Bronchial epithelial cell (primary cell): ENCODE measurements at regions not wholly inside any gene's neighbourhood (a gene's known extent, or its start where the extent isn't known, plus 50 kb on each side); places are given as distances from the start of the nearest gene placed in this dataset.
"Not testable (repeated sequence)": the region's sequence is repeated elsewhere in the genome, so short reads cannot be mapped to it uniquely, and the experiment has no call there.

ENCODE experiments used
- DNase-seq: peaks from one replicate; pipeline ENCODE4 v3.0.0-alpha.2; 2010; ENCODE audit warnings: low read depth
- FAIRE-seq: peaks from 2 replicates; lab custom pipeline; 2011; peaks lifted over from hg19 to GRCh38; lab: Jason Lieb, UNC
- H3K27me3 ChIP-seq: 2 replicates; pipeline ENCODE4 v1.5.1; 2011; ENCODE audit warnings: low read length; ENCODE audit not compliant: control insufficient read depth, insufficient read depth
- H3K36me3 ChIP-seq: 2 replicates; pipeline ENCODE4 v1.5.1; 2011; ENCODE audit warnings: low read length; ENCODE audit not compliant: control insufficient read depth, insufficient read depth
- H3K4me3 ChIP-seq: 2 replicates; pipeline ENCODE4 v1.5.1; 2011; ENCODE audit warnings: mild to moderate bottlenecking, low read depth, low read length, control low read depth
- CTCF ChIP-seq: IDR thresholded peaks from 2 replicates; pipeline ENCODE4 v1.5.1; 2011; ENCODE audit warnings: mild to moderate bottlenecking, moderate library complexity, low read length, control low read depth, inconsistent platforms; ENCODE audit not compliant: insufficient read depth, severe bottlenecking

- Histone ChIP-seq H3K27me3 (no peaks in the 10 kb centered on the region), H3K36me3 (no peaks in the 10 kb centered on the region), H3K4me3 (no peak overlapping the region)
- TF ChIP-seq CTCF = no peak
- no peak for FAIRE-seq
- no peak for DNase-seq
Observed at GRCh38 chr2:39989888-39990287, 210.8 kb upstream of the THUMPD2 start.

- FAIRE-seq = no peak
Observed at GRCh38 chr2:39981883-39982311, 202.8 kb upstream of the THUMPD2 start.

GRCh38 chr2:39975476-39976020, 196.5 kb upstream of the THUMPD2 start:
- no peak for TF ChIP-seq CTCF
- no peak for DNase-seq
- no peaks in the 10 kb centered on the region for H3K27me3 ChIP-seq
- H3K36me3 ChIP-seq = no peaks in the 10 kb centered on the region
- FAIRE-seq = no peak
- no peak overlapping the region for H3K4me3 ChIP-seq

More at GRCh38 chr2:39981883-39982311, 202.8 kb upstream of the THUMPD2 start:
- no peak for TF ChIP-seq CTCF
- no peak for DNase-seq
- Histone ChIP-seq H3K27me3 (no peaks in the 10 kb centered on the region), H3K36me3 (no peaks in the 10 kb centered on the region), H3K4me3 (no peak overlapping the region)

GRCh38 chr2:39968037-39968436, 189.0 kb upstream of the THUMPD2 start:
- FAIRE-seq = no peak
- no peak overlapping the region for H3K4me3 ChIP-seq
- H3K36me3 ChIP-seq = no peaks in the 10 kb centered on the region
- H3K27me3 ChIP-seq = no peaks in the 10 kb centered on the region
- no peak for TF ChIP-seq CTCF
- no peak for DNase-seq

- not testable (repeated sequence) for H3K27me3 ChIP-seq, H3K36me3 ChIP-seq, H3K4me3 ChIP-seq, DNase-seq, FAIRE-seq
Observed at GRCh38 chr2:39960681-39961080, 181.6 kb upstream of the THUMPD2 start.

GRCh38 chr2:39954346-39954745, 175.3 kb upstream of the THUMPD2 start:
- TF ChIP-seq CTCF = no peak
- FAIRE-seq = no peak
- no peak overlapping the region for H3K4me3 ChIP-seq

More at GRCh38 chr2:39954346-39954745, 175.3 kb upstream of the THUMPD2 start:
- peak; percentile 13 for DNase-seq
- Histone ChIP-seq H3K27me3 (no peaks in the 10 kb centered on the region), H3K36me3 (no peaks in the 10 kb centered on the region)
